Fibroblast of mammary gland (primary cell): ENCODE measurements at regions not wholly inside any gene's neighbourhood (a gene's known extent, or its start where the extent isn't known, plus 50 kb on each side); places are given as distances from the start of the nearest gene placed in this dataset.

Source experiments
- DNase-seq: peaks from one replicate; pipeline ENCODE4 v3.0.0-alpha.2; 2010; ENCODE audit warnings: low read depth
- H3K4me3 ChIP-seq: 2 replicates; pipeline ENCODE4 v1.5.1; 2011; ENCODE audit warnings: low read depth, mild to moderate bottlenecking, low read length, moderate library complexity; ENCODE audit not compliant: control insufficient read depth
- TF ChIP-seq, protein P1 (sequence below): conservative IDR thresholded peaks from 2 replicates; pipeline ENCODE4 v1.5.1; 2011; ENCODE audit warnings: low read depth, low read length, inconsistent platforms; ENCODE audit not compliant: control insufficient read depth, insufficient read depth

DNA sequence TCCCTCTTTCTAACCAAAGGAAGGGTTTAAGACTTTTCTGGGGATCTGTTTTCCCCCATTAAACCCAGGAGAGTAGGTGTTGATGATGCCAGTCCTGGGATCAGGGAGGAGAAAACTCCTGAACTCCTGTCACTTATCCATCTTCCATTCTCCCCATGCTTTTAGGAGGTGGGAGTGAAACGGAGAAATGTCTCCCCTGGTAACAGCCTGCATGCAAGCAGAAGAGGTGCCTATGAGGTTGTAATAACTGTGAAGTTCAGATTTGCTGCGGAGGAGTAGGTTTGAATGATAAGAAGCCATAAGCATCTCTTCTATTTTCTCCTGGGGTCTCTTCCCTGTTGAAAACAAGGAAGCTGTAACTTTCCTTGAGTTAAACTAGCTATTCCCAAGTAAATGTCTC lies 150.8 kb downstream of the SLC4A3 start:
- H3K4me3 ChIP-seq = no peak overlapping the region
- no peak for DNase-seq
- TF ChIP-seq, protein P1, sequence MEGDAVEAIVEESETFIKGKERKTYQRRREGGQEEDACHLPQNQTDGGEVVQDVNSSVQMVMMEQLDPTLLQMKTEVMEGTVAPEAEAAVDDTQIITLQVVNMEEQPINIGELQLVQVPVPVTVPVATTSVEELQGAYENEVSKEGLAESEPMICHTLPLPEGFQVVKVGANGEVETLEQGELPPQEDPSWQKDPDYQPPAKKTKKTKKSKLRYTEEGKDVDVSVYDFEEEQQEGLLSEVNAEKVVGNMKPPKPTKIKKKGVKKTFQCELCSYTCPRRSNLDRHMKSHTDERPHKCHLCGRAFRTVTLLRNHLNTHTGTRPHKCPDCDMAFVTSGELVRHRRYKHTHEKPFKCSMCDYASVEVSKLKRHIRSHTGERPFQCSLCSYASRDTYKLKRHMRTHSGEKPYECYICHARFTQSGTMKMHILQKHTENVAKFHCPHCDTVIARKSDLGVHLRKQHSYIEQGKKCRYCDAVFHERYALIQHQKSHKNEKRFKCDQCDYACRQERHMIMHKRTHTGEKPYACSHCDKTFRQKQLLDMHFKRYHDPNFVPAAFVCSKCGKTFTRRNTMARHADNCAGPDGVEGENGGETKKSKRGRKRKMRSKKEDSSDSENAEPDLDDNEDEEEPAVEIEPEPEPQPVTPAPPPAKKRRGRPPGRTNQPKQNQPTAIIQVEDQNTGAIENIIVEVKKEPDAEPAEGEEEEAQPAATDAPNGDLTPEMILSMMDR = no peak

DNA sequence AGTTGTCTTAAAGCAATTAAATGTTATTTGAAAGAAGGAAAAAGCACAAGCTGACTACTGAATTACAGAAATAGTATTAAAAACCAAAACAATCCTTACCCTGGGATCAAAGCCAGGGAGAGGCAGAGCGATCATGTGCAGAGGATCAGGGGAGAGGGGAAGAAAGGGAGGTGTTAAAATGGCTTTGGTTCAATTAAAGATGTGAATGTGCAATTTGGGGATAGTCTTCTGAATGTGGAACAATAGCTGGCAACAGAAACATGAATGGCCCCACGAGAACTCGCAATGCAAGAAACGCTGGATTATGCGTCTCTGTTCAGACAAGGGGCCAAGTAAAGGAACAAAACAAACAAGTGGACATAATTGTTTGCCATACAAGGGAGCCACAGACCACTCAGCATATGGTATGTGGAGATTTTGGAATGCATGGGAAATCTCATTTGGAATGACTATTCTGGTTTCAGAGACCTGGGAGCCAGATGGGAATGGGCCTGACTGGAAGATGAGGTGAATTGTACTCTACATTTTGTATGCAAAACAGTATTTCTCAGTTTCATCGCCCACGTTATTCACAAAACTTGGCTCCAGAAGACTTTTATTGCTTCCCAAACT lies 155.4 kb downstream of the SLC4A3 start:
- DNase-seq = no peak
- TF ChIP-seq, protein P1 = no peak
- H3K4me3 ChIP-seq = no peak overlapping the region

DNA sequence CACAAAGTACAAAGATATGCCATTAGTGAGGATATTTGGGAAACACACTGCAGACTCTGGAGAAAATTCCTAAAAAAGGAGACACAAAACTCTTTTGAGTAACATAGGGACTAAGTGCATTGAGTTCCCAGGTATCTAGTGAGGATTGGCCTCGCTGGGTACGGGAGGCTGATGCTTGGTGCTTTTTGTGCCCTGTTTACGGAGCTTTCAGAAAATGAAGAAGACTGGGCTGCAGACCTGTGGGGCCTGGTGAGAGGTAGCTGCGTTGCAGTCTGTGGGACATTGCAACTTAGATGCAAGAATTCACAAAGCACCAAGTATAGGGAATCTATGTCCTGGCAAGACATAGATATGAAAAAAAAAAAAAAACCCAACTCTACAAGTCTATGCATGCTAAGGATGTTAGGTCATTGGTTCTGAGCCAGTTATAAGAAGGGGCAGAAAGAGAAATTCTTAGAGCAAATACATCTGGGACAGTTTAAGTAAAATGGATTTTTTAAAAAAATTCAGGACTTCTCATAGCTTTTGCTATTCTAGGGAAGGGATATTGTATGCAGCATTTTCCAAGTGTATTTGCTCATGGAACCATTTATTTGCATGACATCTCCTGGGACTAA lies 156.0 kb downstream of the SLC4A3 start:
- no peak overlapping the region for H3K4me3 ChIP-seq
- TF ChIP-seq, protein P1 = no peak
- DNase-seq = peak; percentile 20

DNA sequence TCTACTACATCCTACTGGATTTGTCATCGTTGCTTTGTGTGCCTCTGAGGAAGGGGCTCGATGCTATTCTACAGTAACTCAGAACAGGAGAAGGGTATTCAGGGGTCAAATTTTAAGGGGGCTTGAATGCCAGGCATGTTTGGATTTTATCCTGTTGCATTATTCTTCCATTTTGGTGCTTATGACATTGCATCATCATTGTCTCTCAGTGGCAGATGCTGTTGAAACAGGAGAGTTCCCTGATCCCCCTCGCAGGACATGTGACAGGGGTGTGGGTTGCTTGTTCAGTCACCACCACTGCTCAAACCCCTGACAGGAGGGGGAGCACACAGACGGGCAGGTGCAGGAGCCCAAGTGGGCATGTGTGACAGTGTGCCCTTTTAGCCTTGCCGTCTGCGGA lies 156.7 kb downstream of the SLC4A3 start:
- H3K4me3 ChIP-seq = no peak overlapping the region
- no peak for DNase-seq
- TF ChIP-seq, protein P1 = no peak

DNA sequence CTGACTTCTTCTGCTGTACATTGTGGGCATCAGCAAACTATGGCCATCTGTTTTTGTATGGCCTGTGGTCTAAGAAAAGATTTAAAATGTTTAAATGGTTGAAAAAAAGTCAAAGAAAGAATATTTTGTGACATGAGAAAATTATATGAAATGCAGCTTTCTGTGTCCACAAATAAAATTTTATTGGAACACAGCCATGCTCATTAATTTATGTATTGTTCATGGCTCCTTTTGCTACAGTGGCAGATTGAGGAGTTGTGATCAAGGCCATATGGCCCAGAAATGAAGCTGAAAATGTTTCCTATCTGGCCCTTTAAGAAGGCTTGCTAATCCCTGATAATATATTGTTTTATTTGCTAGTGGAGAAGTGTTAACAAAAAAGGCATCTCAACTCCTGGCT lies 162.0 kb downstream of the SLC4A3 start:
- TF ChIP-seq, protein P1 = no peak
- H3K4me3 ChIP-seq = no peak overlapping the region
- no peak for DNase-seq

DNA sequence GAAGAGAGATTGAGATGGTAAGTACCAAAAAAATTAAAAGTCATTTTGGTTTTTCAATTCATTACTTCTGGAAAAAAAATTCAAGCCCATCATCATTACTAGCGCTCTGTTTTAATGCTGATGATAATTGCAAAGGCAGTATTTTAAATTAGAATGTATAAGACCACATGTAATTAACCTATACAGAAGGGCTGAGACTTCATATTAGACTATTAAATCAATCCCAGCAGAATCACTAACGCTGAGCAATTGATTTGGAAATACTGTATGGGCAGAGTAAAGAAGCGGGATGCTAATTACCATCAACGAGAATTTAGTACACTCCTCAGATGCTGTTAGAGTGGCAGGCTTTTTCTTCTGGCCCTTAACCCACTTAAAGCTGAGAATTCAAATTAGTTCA lies 165.0 kb downstream of the SLC4A3 start:
- TF ChIP-seq, protein P1 = no peak
- H3K4me3 ChIP-seq = no peak overlapping the region
- no peak for DNase-seq
